PFSK-1 (cell line): ENCODE measurements at regions not wholly inside any gene's neighbourhood (a gene's known extent, or its start where the extent isn't known, plus 50 kb on each side); places are given as distances from the start of the nearest gene placed in this dataset.

Source experiments
- FOXP2 ChIP-seq: optimal IDR thresholded peaks from 2 replicates; pipeline ENCODE3; 2011; ENCODE audit warnings: borderline replicate concordance, control low read depth, inconsistent platforms; ENCODE audit not compliant: insufficient read depth; ENCODE audit errors: extremely low read length, extremely low read depth
- POLR2AphosphoS5 ChIP-seq: IDR thresholded peaks from 2 replicates; pipeline ENCODE4 v1.6.1; 2012; ENCODE audit warnings: low read depth, mild to moderate bottlenecking, control low read depth, low read length, moderate library complexity
- SIN3A ChIP-seq: IDR thresholded peaks from 2 replicates; pipeline ENCODE4 v1.6.1; 2012; ENCODE audit warnings: mild to moderate bottlenecking, low read length, moderate library complexity, borderline replicate concordance; ENCODE audit not compliant: insufficient read depth
- TAF1 ChIP-seq: IDR thresholded peaks from 2 replicates; pipeline ENCODE4 v1.6.1; 2012; ENCODE audit warnings: low read length, control low read depth, borderline replicate concordance; ENCODE audit not compliant: insufficient read depth
- TF ChIP-seq, protein P1 (sequence below), 2 experiments: IDR thresholded peaks; 2 replicates each; pipeline versions ENCODE4 v1.6.1 to v1.8.0; 2011 to 2012; ENCODE audit warnings: low read depth in 2 of 2, low read length in 2 of 2, control low read depth in 1 of 2, inconsistent platforms in 1 of 2, mild to moderate bottlenecking in 1 of 2, moderate library complexity in 1 of 2; ENCODE audit not compliant: insufficient read depth in 1 of 2

GRCh38 chr22:46050916-46051614 lies 74.1 kb upstream of the WNT7B start:
- TF ChIP-seq POLR2AphosphoS5 (no peak), SIN3A (no peak), FOXP2 (no peak), TAF1 (no peak)
- TF ChIP-seq, protein P1, sequence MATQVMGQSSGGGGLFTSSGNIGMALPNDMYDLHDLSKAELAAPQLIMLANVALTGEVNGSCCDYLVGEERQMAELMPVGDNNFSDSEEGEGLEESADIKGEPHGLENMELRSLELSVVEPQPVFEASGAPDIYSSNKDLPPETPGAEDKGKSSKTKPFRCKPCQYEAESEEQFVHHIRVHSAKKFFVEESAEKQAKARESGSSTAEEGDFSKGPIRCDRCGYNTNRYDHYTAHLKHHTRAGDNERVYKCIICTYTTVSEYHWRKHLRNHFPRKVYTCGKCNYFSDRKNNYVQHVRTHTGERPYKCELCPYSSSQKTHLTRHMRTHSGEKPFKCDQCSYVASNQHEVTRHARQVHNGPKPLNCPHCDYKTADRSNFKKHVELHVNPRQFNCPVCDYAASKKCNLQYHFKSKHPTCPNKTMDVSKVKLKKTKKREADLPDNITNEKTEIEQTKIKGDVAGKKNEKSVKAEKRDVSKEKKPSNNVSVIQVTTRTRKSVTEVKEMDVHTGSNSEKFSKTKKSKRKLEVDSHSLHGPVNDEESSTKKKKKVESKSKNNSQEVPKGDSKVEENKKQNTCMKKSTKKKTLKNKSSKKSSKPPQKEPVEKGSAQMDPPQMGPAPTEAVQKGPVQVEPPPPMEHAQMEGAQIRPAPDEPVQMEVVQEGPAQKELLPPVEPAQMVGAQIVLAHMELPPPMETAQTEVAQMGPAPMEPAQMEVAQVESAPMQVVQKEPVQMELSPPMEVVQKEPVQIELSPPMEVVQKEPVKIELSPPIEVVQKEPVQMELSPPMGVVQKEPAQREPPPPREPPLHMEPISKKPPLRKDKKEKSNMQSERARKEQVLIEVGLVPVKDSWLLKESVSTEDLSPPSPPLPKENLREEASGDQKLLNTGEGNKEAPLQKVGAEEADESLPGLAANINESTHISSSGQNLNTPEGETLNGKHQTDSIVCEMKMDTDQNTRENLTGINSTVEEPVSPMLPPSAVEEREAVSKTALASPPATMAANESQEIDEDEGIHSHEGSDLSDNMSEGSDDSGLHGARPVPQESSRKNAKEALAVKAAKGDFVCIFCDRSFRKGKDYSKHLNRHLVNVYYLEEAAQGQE (IDR thresholded peaks at IDR 0.05; ENCODE audit: insufficient read depth in 1 of 2, low read depth in 2 of 2, low read length in 2 of 2), result no peak

DNA sequence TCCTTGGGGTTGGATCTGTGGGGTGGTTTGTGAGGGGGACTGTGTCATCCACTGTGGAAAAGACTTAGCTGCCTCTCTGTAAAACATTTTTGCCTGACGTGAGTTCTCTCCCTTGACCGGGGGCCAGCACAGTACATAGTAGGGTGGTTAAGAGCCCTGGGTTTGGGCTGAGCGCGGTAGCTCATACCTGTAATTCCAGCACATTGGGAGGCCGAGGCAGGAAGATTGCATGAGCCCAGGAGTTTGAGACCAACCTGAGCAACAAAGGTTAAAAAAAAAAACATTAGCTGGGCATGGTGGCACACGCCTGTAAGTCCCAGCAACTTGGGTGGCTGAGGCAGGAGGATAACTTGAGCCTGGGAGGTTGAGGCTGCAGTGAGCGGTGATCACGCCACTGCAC lies 74.7 kb upstream of the WNT7B start:
- no peak for TF ChIP-seq POLR2AphosphoS5
- TF ChIP-seq TAF1, result no peak
- TF ChIP-seq SIN3A, result no peak
- TF ChIP-seq FOXP2, result no peak
- TF ChIP-seq, protein P1 (IDR thresholded peaks at IDR 0.05; ENCODE audit: insufficient read depth in 1 of 2, low read depth in 2 of 2, low read length in 2 of 2), result no peak

- TF ChIP-seq SIN3A, result no peak
- no peak for TF ChIP-seq POLR2AphosphoS5
- TF ChIP-seq, protein P1 (IDR thresholded peaks at IDR 0.05; ENCODE audit: insufficient read depth in 1 of 2, low read depth in 2 of 2, low read length in 2 of 2), result no peak
Observed at GRCh38 chr22:46052331-46052771, 75.4 kb upstream of the WNT7B start.

- TF ChIP-seq SIN3A (no peak), FOXP2 (no peak), TAF1 (0 out of 2 replicates have a peak, but pooled peaks have one; percentile 22), POLR2AphosphoS5 (0 out of 2 replicates have a peak, but pooled peaks have one; percentile 32)
- TF ChIP-seq, protein P1 (IDR thresholded peaks at IDR 0.05; ENCODE audit: insufficient read depth in 1 of 2, low read depth in 2 of 2, low read length in 2 of 2), result no peak
Observed at GRCh38 chr22:46052801-46053562, 76.0 kb upstream of the WNT7B start.
